ENCODE measurements at regions not wholly inside any gene's neighbourhood (a gene's known extent, or its start where the extent isn't known, plus 50 kb on each side); places are given as distances from the start of the nearest gene placed in this dataset.

GRCh38 chr22:22165936-22166710 is 78.5 kb upstream of the VPREB1 start:
- no peaks in the 10 kb centered on the region for H4K20me1 ChIP-seq (replicated peaks; ENCODE audit: control insufficient read depth, extremely low read depth, insufficient read depth, low read length)
- H3K79me2 ChIP-seq (ENCODE audit: control insufficient read depth, insufficient read depth, low read length): no peaks in the 10 kb centered on the region
- H3K4me3 ChIP-seq (replicated peaks in 1 of 3; ENCODE audit: insufficient read depth in 1 of 3, low read depth in 1 of 3, low read length in 3 of 3): no peak overlapping the region
- no peaks in the 10 kb centered on the region for H3K9me1 ChIP-seq (replicated peaks; ENCODE audit: control insufficient read depth, extremely low read depth, insufficient read depth, low read length)
- H3K4me1 ChIP-seq (ENCODE audit: control insufficient read depth, extremely low read depth, insufficient read depth, low read length): no peaks in the 10 kb centered on the region
- intact Hi-C loops (cut with micrococcal nuclease) (no loop called here), dilution Hi-C loops (cut with MboI; ENCODE audit: extremely low pct_ligation_motif_present, low sequenced_read_pairs) (no loop called here)
- POLR2A ChIA-PET: no interaction called here
- H2AFZ ChIP-seq (ENCODE audit: low read depth, low read length): no peak overlapping the region
- no peak overlapping the region for H3K27ac ChIP-seq (ENCODE audit: insufficient read depth, low read depth, low read length)
- no peak for DNase-seq (ENCODE audit: low read depth, low spot score)
- no peak overlapping the region for H3K9ac ChIP-seq (replicated peaks; ENCODE audit: extremely low read depth, insufficient read depth, low read length)
- no peak for TF ChIP-seq JUN (IDR thresholded peaks at IDR 0.05; ENCODE audit: borderline replicate concordance, insufficient read depth, insufficient read length, low read depth)
- TF ChIP-seq POLR2A (IDR thresholded peaks at IDR 0.05; ENCODE audit: low read depth, low read length): no peak
- no peak for TF ChIP-seq MYC (IDR thresholded peaks at IDR 0.05; ENCODE audit: low read depth, low read length)
- TF ChIP-seq, protein P1, sequence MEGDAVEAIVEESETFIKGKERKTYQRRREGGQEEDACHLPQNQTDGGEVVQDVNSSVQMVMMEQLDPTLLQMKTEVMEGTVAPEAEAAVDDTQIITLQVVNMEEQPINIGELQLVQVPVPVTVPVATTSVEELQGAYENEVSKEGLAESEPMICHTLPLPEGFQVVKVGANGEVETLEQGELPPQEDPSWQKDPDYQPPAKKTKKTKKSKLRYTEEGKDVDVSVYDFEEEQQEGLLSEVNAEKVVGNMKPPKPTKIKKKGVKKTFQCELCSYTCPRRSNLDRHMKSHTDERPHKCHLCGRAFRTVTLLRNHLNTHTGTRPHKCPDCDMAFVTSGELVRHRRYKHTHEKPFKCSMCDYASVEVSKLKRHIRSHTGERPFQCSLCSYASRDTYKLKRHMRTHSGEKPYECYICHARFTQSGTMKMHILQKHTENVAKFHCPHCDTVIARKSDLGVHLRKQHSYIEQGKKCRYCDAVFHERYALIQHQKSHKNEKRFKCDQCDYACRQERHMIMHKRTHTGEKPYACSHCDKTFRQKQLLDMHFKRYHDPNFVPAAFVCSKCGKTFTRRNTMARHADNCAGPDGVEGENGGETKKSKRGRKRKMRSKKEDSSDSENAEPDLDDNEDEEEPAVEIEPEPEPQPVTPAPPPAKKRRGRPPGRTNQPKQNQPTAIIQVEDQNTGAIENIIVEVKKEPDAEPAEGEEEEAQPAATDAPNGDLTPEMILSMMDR (IDR thresholded peaks at IDR 0.05; ENCODE audit: extremely low read depth in 1 of 2, insufficient read depth in 1 of 2, low read depth in 1 of 2, low read length in 2 of 2): no peak
- no peak for TF ChIP-seq EZH2 (IDR thresholded peaks at IDR 0.05; ENCODE audit: borderline replicate concordance, low read depth, low read length, severe bottlenecking)
- TF ChIP-seq, protein P2, sequence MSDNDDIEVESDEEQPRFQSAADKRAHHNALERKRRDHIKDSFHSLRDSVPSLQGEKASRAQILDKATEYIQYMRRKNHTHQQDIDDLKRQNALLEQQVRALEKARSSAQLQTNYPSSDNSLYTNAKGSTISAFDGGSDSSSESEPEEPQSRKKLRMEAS (IDR thresholded peaks at IDR 0.05; ENCODE audit: insufficient read depth, insufficient read length): no peak
- TF ChIP-seq GATA2 (IDR thresholded peaks at IDR 0.05; ENCODE audit: insufficient read depth, insufficient read length, low read depth, low read length): no peak
- no peak for TF ChIP-seq POLR2AphosphoS5 (IDR thresholded peaks at IDR 0.05; ENCODE audit: insufficient read depth, low read depth, low read length)
- no peak for TF ChIP-seq FOS (IDR thresholded peaks at IDR 0.05; ENCODE audit: borderline replicate concordance, insufficient read depth, low read length)
- BruUV-seq (replicated peaks): no TSS peak
- H3K9me3 ChIP-seq (replicated peaks; ENCODE audit: control insufficient read depth, insufficient read depth, low read length): no peaks in the 10 kb centered on the region
- peaks cover 8 to 12% of the 10 kb centered on the region in 2 experiments for H3K27me3 ChIP-seq (ENCODE audit: control insufficient read depth in 2 of 2, insufficient read depth in 2 of 2, low read length in 2 of 2)
- no peak overlapping the region for H3K4me2 ChIP-seq (ENCODE audit: insufficient read depth, low read length)
- no peak for FAIRE-seq
- CTCF ChIA-PET: interaction anchor here (0.9 to 2.9 kb wide), 5 partner anchors 9 to 194 kb away, joined by 3 to 15 read pairs (median 3); no protein-coding TSS in a partner anchor
- H3K36me3 ChIP-seq (ENCODE audit: control insufficient read depth in 2 of 2, extremely low read depth in 1 of 2, insufficient read depth in 2 of 2, low read length in 2 of 2): no peaks in the 10 kb centered on the region

All from endothelial cell of umbilical vein (primary cell).